Activated T-helper 1 cell treated with anti-CD3 and anti-CD28 coated beads, Interleukin-12 subunit alpha, Interleukin-12 subunit beta, Interleukin-2, Interleukin-4 antibody, amounts not matched to agents 30 ng/mL and 10 ng/mL and 1 ng/mL, durations not matched to agents 14 hours and 24 hours and 36 hours (primary cell): ENCODE measurements at regions not wholly inside any gene's neighbourhood (a gene's known extent, or its start where the extent isn't known, plus 50 kb on each side); places are given as distances from the start of the nearest gene placed in this dataset.

ENCODE experiments used
- DNase-seq: peaks from one replicate; pipeline ENCODE4 v3.0.0; 2021; ENCODE audit warnings: low spot score
- H3K27ac Mint-ChIP-seq: one replicate; pipeline ENCODE4 v1.8.0; 2021; ENCODE audit warnings: mild to moderate bottlenecking, mixed read lengths
- H3K27me3 Mint-ChIP-seq: one replicate; pipeline ENCODE4 v1.8.0; 2022; ENCODE audit warnings: mild to moderate bottlenecking, moderate library complexity, mixed read lengths; ENCODE audit not compliant: insufficient read depth
- H3K36me3 Mint-ChIP-seq: one replicate; pipeline ENCODE4 v1.8.0; 2021; ENCODE audit warnings: low read depth, mixed read lengths
- H3K4me1 Mint-ChIP-seq: one replicate; pipeline ENCODE4 v1.8.0; 2021; ENCODE audit warnings: low read depth, mixed read lengths
- H3K4me3 Mint-ChIP-seq: one replicate; pipeline ENCODE4 v1.8.0; 2021; ENCODE audit warnings: mild to moderate bottlenecking, moderate library complexity, mixed read lengths
- H3K9me3 Mint-ChIP-seq: one replicate; pipeline ENCODE4 v1.8.0; 2021; ENCODE audit warnings: mixed read lengths
- intact Hi-C: fragments of 100-400 bp; cut with micrococcal nuclease; formaldehyde crosslinking; loops from one replicate; pipeline ENCODE4 v1.15.1; 2024

- Mint-ChIP-seq H3K27ac (no peak overlapping the region), H3K4me3 (no peak overlapping the region)
- intact Hi-C loops: no loop called here
These were observed 96.4 kb downstream of the TMEM170B start for GRCh38 chr6:11633741-11634509.

GRCh38 chr6:11634948-11635347 is 97.4 kb downstream of the TMEM170B start:
- Mint-ChIP-seq H3K27me3 (peaks cover 3% of the 10 kb centered on the region), H3K4me1 (no peaks in the 10 kb centered on the region), H3K4me3 (no peak overlapping the region), H3K27ac (no peak overlapping the region), H3K36me3 (no peaks in the 10 kb centered on the region), H3K9me3 (no peaks in the 10 kb centered on the region)
- intact Hi-C loops: no loop called here
- DNase-seq: no peak

More at GRCh38 chr6:11633741-11634509, 96.4 kb downstream of the TMEM170B start:
- Mint-ChIP-seq H3K9me3 (no peaks in the 10 kb centered on the region), H3K27me3 (peaks cover 3% of the 10 kb centered on the region), H3K4me1 (no peaks in the 10 kb centered on the region), H3K36me3 (no peaks in the 10 kb centered on the region)
- DNase-seq: no peak

- no peaks in the 10 kb centered on the region for H3K9me3 Mint-ChIP-seq
- no peak for DNase-seq
- peaks cover 5% of the 10 kb centered on the region for H3K27me3 Mint-ChIP-seq
- intact Hi-C loops: no loop called here
- H3K4me3 Mint-ChIP-seq: no peak overlapping the region
- no peaks in the 10 kb centered on the region for H3K36me3 Mint-ChIP-seq
- H3K27ac Mint-ChIP-seq: no peak overlapping the region
- H3K4me1 Mint-ChIP-seq: no peaks in the 10 kb centered on the region
These were observed 98.6 kb downstream of the TMEM170B start for GRCh38 chr6:11636121-11636520.

- Mint-ChIP-seq H3K36me3 (no peaks in the 10 kb centered on the region), H3K27me3 (peaks cover 8% of the 10 kb centered on the region), H3K9me3 (no peaks in the 10 kb centered on the region), H3K4me3 (no peak overlapping the region), H3K4me1 (no peaks in the 10 kb centered on the region), H3K27ac (no peak overlapping the region)
- intact Hi-C loops: no loop called here
- no peak for DNase-seq
These were observed 99.7 kb downstream of the TMEM170B start for GRCh38 chr6:11637266-11637665.

- intact Hi-C loops: no loop called here
- H3K27ac Mint-ChIP-seq: no peak overlapping the region
- H3K27me3 Mint-ChIP-seq: peaks cover 10% of the 10 kb centered on the region
- H3K4me1 Mint-ChIP-seq: no peaks in the 10 kb centered on the region
- no peak for DNase-seq
- H3K9me3 Mint-ChIP-seq: no peaks in the 10 kb centered on the region
- H3K36me3 Mint-ChIP-seq: no peaks in the 10 kb centered on the region
- H3K4me3 Mint-ChIP-seq: no peak overlapping the region
These were observed 102.1 kb downstream of the TMEM170B start for GRCh38 chr6:11639376-11640235.

- H3K27me3 Mint-ChIP-seq: peaks cover 10% of the 10 kb centered on the region
- no peak overlapping the region for H3K4me3 Mint-ChIP-seq
- H3K36me3 Mint-ChIP-seq: no peaks in the 10 kb centered on the region
- H3K27ac Mint-ChIP-seq: no peak overlapping the region
- intact Hi-C loops: no loop called here
- no peak for DNase-seq
- H3K4me1 Mint-ChIP-seq: no peaks in the 10 kb centered on the region
- H3K9me3 Mint-ChIP-seq: no peaks in the 10 kb centered on the region
These were observed 102.9 kb downstream of the TMEM170B start for GRCh38 chr6:11640486-11640885.

GRCh38 chr6:11644071-11644470 is 106.5 kb downstream of the TMEM170B start:
- Mint-ChIP-seq H3K9me3 (no peaks in the 10 kb centered on the region), H3K4me1 (no peaks in the 10 kb centered on the region), H3K4me3 (no peak overlapping the region)

GRCh38 chr6:11644601-11645000 is 107.1 kb downstream of the TMEM170B start:
- Mint-ChIP-seq H3K9me3 (no peaks in the 10 kb centered on the region), H3K4me3 (no peak overlapping the region), H3K27me3 (peaks cover 10% of the 10 kb centered on the region), H3K27ac (no peak overlapping the region), H3K36me3 (no peaks in the 10 kb centered on the region), H3K4me1 (no peaks in the 10 kb centered on the region)
- DNase-seq: no peak
- intact Hi-C loops: no loop called here

More at GRCh38 chr6:11644071-11644470, 106.5 kb downstream of the TMEM170B start:
- Mint-ChIP-seq H3K27me3 (peaks cover 10% of the 10 kb centered on the region), H3K36me3 (no peaks in the 10 kb centered on the region), H3K27ac (no peak overlapping the region)
- intact Hi-C loops: no loop called here
- no peak for DNase-seq

GRCh38 chr6:11645016-11645415 is 107.5 kb downstream of the TMEM170B start:
- H3K9me3 Mint-ChIP-seq: no peaks in the 10 kb centered on the region
- no peak for DNase-seq
- H3K27me3 Mint-ChIP-seq: peaks cover 10% of the 10 kb centered on the region
- no peak overlapping the region for H3K4me3 Mint-ChIP-seq
- H3K36me3 Mint-ChIP-seq: no peaks in the 10 kb centered on the region
- no peak overlapping the region for H3K27ac Mint-ChIP-seq
- intact Hi-C loops: no loop called here
- H3K4me1 Mint-ChIP-seq: no peaks in the 10 kb centered on the region

- DNase-seq: no peak
- H3K9me3 Mint-ChIP-seq: no peaks in the 10 kb centered on the region
- intact Hi-C loops: no loop called here
- H3K4me3 Mint-ChIP-seq: no peak overlapping the region
- H3K36me3 Mint-ChIP-seq: no peaks in the 10 kb centered on the region
- H3K27me3 Mint-ChIP-seq: peaks cover 2% of the 10 kb centered on the region
- no peak overlapping the region for H3K27ac Mint-ChIP-seq
- peaks cover 7% of the 10 kb centered on the region for H3K4me1 Mint-ChIP-seq
These were observed 110.9 kb downstream of the TMEM170B start for GRCh38 chr6:11648436-11648775.

- H3K27me3 Mint-ChIP-seq: peaks cover 2% of the 10 kb centered on the region
- intact Hi-C loops: no loop called here
- no peaks in the 10 kb centered on the region for H3K36me3 Mint-ChIP-seq
- H3K9me3 Mint-ChIP-seq: no peaks in the 10 kb centered on the region
- H3K4me1 Mint-ChIP-seq: peaks cover 12% of the 10 kb centered on the region
- DNase-seq: no peak
- H3K4me3 Mint-ChIP-seq: no peak overlapping the region
- H3K27ac Mint-ChIP-seq: no peak overlapping the region
These were observed 111.3 kb downstream of the TMEM170B start for GRCh38 chr6:11648889-11649288.

GRCh38 chr6:11650025-11650696 is 112.6 kb downstream of the TMEM170B start:
- Mint-ChIP-seq H3K27me3 (peaks cover 2% of the 10 kb centered on the region), H3K27ac (no peak overlapping the region), H3K4me1 (peaks cover 14% of the 10 kb centered on the region), H3K9me3 (no peaks in the 10 kb centered on the region), H3K4me3 (no peak overlapping the region), H3K36me3 (no peaks in the 10 kb centered on the region)
- DNase-seq: no peak
- intact Hi-C loops: no loop called here

GRCh38 chr6:11650711-11651110 is 113.2 kb downstream of the TMEM170B start:
- H3K27me3 Mint-ChIP-seq: peaks cover 2% of the 10 kb centered on the region
- peaks cover 18% of the 10 kb centered on the region for H3K4me1 Mint-ChIP-seq
- H3K4me3 Mint-ChIP-seq: no peak overlapping the region
- no peaks in the 10 kb centered on the region for H3K36me3 Mint-ChIP-seq
- H3K27ac Mint-ChIP-seq: no peak overlapping the region
- intact Hi-C loops: no loop called here
- DNase-seq: no peak
- no peaks in the 10 kb centered on the region for H3K9me3 Mint-ChIP-seq
